ENCODE measurements at regions not wholly inside any gene's neighbourhood (a gene's known extent, or its start where the extent isn't known, plus 50 kb on each side); places are given as distances from the start of the nearest gene placed in this dataset.
A peak's percentile ranks its signal among the peaks of the same experiment; 100 is the strongest.

DNA sequence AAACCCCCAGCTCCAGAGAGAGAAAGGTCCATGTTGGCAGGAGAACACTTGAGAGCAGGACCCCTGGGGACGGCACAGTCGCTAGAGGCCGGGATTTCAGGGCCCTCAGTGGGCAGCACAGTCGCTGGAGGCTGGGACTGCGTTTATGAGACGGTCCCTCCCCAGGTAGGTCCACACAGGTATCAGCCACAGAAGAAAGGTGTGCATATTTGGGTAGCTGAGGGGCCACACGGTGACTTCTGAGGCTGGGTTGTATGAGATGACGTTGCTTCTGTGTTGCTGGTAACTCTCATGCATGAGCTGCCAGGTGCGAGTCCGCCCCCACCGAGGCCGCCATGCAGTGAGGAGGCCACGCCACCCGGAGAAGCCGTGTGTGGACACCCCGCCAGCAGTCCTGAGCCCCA, 56.9 kb upstream of the PPP2R2D start:
- Histone ChIP-seq H3K36me3 (ENCODE audit: control insufficient read depth in 2 of 3, insufficient read depth in 3 of 3, low read length in 3 of 3) (no peaks in the 10 kb centered on the region), H3K9me3 (ENCODE audit: control insufficient read depth in 2 of 3, low read length in 3 of 3) (no peaks in the 10 kb centered on the region), H3K27me3 (ENCODE audit: control insufficient read depth in 2 of 2, insufficient read depth in 2 of 2, low read length in 2 of 2) (no peaks in the 10 kb centered on the region), H3K27ac (ENCODE audit: low read depth, low read length) (no peak overlapping the region), H3K4me3 (ENCODE audit: low read length) (no peak overlapping the region), H3K4me1 (ENCODE audit: control insufficient read depth in 2 of 2, insufficient read depth in 2 of 2, low read length in 2 of 2) (no peaks in the 10 kb centered on the region)
- Mint-ChIP-seq H3K4me1 (no peaks in the 10 kb centered on the region), H3K4me3 (no peak overlapping the region), H3K27ac (no peak overlapping the region), H3K9me3 (no peaks in the 10 kb centered on the region), H3K27me3 (peaks cover 0 to 3% (median 0%) of the 10 kb centered on the region in 5 donors), H3K36me3 (no peaks in the 10 kb centered on the region)
- CTCF ChIA-PET: no interaction called here
- intact Hi-C loops (cut with micrococcal nuclease): no loop called here
- ATAC-seq (no peak), DNase-seq (no peak)
- POLR2A ChIA-PET: no interaction called here

DNA sequence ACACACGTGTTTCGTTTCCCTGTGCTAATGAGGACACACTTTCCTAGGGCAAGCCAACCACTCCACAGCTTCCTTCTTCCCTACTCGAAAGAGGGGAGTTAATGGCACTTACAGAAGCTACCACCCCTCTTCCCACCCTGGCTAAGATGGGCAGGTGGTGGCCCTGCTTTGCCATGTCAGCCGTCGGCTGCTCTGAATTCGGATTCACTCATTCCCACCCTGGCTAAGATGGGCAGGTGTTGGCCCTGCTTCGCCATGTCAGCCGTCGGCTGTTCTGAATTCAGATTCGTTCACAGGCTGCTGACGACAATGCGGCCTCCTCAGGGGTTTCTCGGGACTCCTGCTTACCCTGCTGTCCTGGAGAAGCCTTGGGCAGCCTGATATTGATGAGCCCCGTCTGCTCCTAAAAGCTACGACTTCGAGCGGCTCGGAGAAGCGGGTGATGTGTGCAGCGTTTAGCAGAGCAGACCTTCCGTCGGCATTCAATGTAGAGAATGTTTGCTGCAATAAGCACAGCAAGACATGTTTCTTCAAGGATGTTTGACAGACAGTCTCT, 56.2 kb upstream of the PPP2R2D start:
- DNase-seq: peak in 1 of 9 donors; percentile 14
- H3K4me3 Mint-ChIP-seq: no peak overlapping the region

DNA sequence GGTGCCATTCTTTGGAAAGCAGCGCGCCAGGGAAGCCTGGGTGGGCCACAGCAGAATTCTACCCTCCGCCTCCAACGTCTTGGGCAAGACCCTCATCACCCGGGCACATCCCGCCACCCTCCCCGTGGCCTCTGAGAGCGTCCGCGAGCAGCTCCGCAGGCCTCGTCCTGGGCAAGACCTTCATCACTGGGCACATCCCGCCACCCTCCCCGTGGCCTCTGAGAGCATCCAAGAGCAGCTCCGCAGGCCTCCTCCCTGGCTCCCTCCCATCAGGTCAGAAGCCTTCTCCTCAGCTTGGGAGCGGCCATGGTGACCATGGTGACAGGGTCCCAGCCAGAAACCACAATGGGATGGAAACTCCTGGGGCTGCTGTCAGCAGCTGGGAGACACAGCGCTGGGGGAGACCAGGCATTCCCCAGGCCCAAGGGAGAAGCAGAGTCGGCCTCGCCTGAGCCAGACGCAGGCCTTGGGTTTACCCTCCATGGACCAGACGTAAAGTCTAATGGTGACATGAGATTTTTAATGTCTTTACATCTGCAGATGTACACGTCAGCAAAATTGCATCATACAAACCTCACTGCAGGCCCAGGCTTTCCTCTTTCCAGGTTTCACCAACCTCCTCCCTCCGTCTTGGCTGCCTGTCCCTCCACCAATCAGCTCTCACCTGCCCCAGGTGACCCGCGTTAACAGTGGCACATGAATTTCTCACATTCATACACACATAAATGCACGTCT, 55.1 kb upstream of the PPP2R2D start:
- peak in 1 of 9 donors; percentile 14 for DNase-seq
- CTCF ChIA-PET: no interaction called here

More for the DNA sequence above, 56.2 kb upstream of the PPP2R2D start:
- H3K36me3 Mint-ChIP-seq: no peaks in the 10 kb centered on the region
- ChIA-PET CTCF (no interaction called here), POLR2A (no interaction called here)
- intact Hi-C loops (cut with micrococcal nuclease): no loop called here
- Histone ChIP-seq H3K4me1 (ENCODE audit: control insufficient read depth in 2 of 2, insufficient read depth in 2 of 2, low read length in 2 of 2) (no peaks in the 10 kb centered on the region), H3K9me3 (ENCODE audit: control insufficient read depth in 2 of 3, low read length in 3 of 3) (no peaks in the 10 kb centered on the region), H3K27ac (ENCODE audit: low read depth, low read length) (no peak overlapping the region), H3K36me3 (ENCODE audit: control insufficient read depth in 2 of 3, insufficient read depth in 3 of 3, low read length in 3 of 3) (no peaks in the 10 kb centered on the region), H3K27me3 (ENCODE audit: control insufficient read depth in 2 of 2, insufficient read depth in 2 of 2, low read length in 2 of 2) (no peaks in the 10 kb centered on the region), H3K4me3 (ENCODE audit: low read length) (no peak overlapping the region)
- no peak for ATAC-seq
- no peaks in the 10 kb centered on the region for H3K4me1 Mint-ChIP-seq
- H3K27ac Mint-ChIP-seq: no peak overlapping the region
- H3K27me3 Mint-ChIP-seq: peaks cover 0 to 3% (median 0%) of the 10 kb centered on the region in 5 donors
- H3K9me3 Mint-ChIP-seq: no peaks in the 10 kb centered on the region

DNA sequence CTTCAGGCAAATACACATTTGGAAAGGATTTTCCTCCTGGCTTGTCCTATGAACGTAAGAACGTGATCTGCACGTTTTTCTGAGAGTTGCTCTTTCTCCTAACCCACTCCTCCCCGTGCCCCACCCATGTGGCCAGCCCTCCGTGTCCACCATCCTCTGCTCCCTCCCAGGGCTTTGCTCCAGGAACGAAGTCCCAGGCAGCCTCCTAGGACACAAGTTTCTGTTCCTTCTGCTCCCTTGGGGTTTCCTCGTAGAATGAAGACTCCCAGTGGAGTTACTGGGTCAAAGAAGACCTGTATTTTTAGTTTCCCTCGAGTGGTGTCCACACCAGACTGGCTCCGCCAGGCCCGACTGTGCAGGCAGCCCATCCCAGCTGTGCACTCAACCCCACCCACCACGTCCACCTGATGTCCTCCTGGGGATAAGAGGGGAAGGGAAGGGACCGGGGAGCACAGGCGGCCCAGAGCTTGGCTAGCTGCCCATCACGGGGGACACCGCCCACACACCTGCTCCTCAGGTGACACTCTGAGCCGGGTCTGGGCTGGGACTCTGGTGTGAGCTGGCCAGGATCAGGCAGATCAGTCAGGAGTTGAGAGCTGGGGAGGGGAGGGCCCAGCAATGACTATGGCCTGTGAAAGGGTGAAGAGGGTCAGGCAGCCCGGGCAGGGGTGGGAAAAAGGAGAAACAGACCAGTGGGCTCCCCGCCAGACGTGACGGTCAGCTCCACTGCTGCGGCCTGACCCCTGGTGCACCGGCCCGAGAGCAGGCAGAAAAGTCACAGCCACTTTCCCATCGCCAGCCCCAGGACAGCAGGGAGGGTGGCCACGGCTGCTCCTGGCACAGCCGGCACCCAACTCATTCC, 54.3 kb upstream of the PPP2R2D start:
- Histone ChIP-seq H3K4me3 (ENCODE audit: low read length) (no peak overlapping the region), H3K27ac (ENCODE audit: low read depth, low read length) (no peak overlapping the region), H3K9me3 (ENCODE audit: control insufficient read depth in 2 of 3, low read length in 3 of 3) (no peaks in the 10 kb centered on the region), H3K27me3 (ENCODE audit: control insufficient read depth in 2 of 2, insufficient read depth in 2 of 2, low read length in 2 of 2) (no peaks in the 10 kb centered on the region), H3K36me3 (ENCODE audit: control insufficient read depth in 2 of 3, insufficient read depth in 3 of 3, low read length in 3 of 3) (no peaks in the 10 kb centered on the region), H3K4me1 (ENCODE audit: control insufficient read depth in 2 of 2, insufficient read depth in 2 of 2, low read length in 2 of 2) (no peaks in the 10 kb centered on the region)
- H3K4me1 Mint-ChIP-seq: no peaks in the 10 kb centered on the region
- DNase-seq (no peak), ATAC-seq (no peak)
- POLR2A ChIA-PET: no interaction called here
- CTCF ChIA-PET: no interaction called here
- intact Hi-C loops (cut with micrococcal nuclease): no loop called here
- H3K27me3 Mint-ChIP-seq: peaks cover 0 to 3% (median 0%) of the 10 kb centered on the region in 5 donors
- no peak overlapping the region for H3K27ac Mint-ChIP-seq
- H3K4me3 Mint-ChIP-seq: no peak overlapping the region
- peaks cover 0 to 5% (median 0%) of the 10 kb centered on the region in 11 donors for H3K9me3 Mint-ChIP-seq
- H3K36me3 Mint-ChIP-seq: no peaks in the 10 kb centered on the region

More for the DNA sequence above, 55.1 kb upstream of the PPP2R2D start:
- Mint-ChIP-seq H3K27me3 (peaks cover 0 to 3% (median 0%) of the 10 kb centered on the region in 5 donors), H3K27ac (no peak overlapping the region), H3K4me3 (no peak overlapping the region), H3K36me3 (no peaks in the 10 kb centered on the region), H3K9me3 (peaks cover 0 to under 1% (median 0%) of the 10 kb centered on the region in 11 donors), H3K4me1 (no peaks in the 10 kb centered on the region)
- Histone ChIP-seq H3K4me1 (ENCODE audit: control insufficient read depth in 2 of 2, insufficient read depth in 2 of 2, low read length in 2 of 2) (no peaks in the 10 kb centered on the region), H3K36me3 (ENCODE audit: control insufficient read depth in 2 of 3, insufficient read depth in 3 of 3, low read length in 3 of 3) (no peaks in the 10 kb centered on the region), H3K27ac (ENCODE audit: low read depth, low read length) (no peak overlapping the region), H3K27me3 (ENCODE audit: control insufficient read depth in 2 of 2, insufficient read depth in 2 of 2, low read length in 2 of 2) (no peaks in the 10 kb centered on the region), H3K9me3 (ENCODE audit: control insufficient read depth in 2 of 3, low read length in 3 of 3) (no peaks in the 10 kb centered on the region), H3K4me3 (ENCODE audit: low read length) (no peak overlapping the region)
- ATAC-seq: no peak
- POLR2A ChIA-PET: no interaction called here
- intact Hi-C loops (cut with micrococcal nuclease): no loop called here

DNA sequence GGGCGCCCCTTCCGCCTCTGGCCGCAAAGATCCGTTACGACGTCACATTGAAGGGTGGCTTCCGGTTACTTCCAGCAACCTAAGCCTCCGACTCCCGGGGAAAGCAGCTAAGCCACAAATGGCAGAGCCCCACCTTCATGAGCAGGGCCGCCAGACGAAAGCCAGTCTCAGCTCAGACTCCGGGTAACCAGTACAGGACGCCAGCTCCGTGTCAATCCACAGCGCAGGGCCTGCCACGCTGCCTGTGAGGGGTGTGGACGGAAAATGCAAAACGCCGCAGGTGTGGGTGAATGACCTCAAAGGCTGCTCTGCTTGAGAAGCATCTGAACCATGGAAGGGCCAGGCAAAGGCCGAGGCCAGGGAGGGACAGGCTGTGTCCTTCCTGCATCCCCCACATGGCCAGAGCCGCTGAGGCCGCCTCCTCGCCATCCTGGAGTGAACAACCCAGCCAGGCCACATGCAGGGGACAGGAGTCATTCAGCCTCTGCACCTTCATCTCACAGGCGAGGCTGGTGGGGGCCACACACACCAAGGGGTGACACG, 53.5 kb upstream of the PPP2R2D start:
- Mint-ChIP-seq H3K27me3 (peaks cover 0 to 6% (median 0%) of the 10 kb centered on the region in 5 donors), H3K4me1 (no peaks in the 10 kb centered on the region), H3K27ac (no peak overlapping the region), H3K36me3 (no peaks in the 10 kb centered on the region), H3K4me3 (no peak overlapping the region), H3K9me3 (peaks cover 0 to 5% (median 0%) of the 10 kb centered on the region in 11 donors)
- ChIA-PET POLR2A (no interaction called here), CTCF (no interaction called here)
- no peak overlapping the region for H3K4me3 ChIP-seq (ENCODE audit: low read length)
- H3K4me1 ChIP-seq (ENCODE audit: control insufficient read depth in 2 of 2, insufficient read depth in 2 of 2, low read length in 2 of 2): no peaks in the 10 kb centered on the region
- intact Hi-C loops (cut with micrococcal nuclease): no loop called here
- no peaks in the 10 kb centered on the region for H3K9me3 ChIP-seq (ENCODE audit: control insufficient read depth in 2 of 3, low read length in 3 of 3)
- H3K27me3 ChIP-seq (ENCODE audit: control insufficient read depth in 2 of 2, insufficient read depth in 2 of 2, low read length in 2 of 2): no peaks in the 10 kb centered on the region
- no peak for DNase-seq
- no peaks in the 10 kb centered on the region for H3K36me3 ChIP-seq (ENCODE audit: control insufficient read depth in 2 of 3, insufficient read depth in 3 of 3, low read length in 3 of 3)
- no peak overlapping the region for H3K27ac ChIP-seq (ENCODE audit: low read depth, low read length)
- ATAC-seq: no peak

DNA sequence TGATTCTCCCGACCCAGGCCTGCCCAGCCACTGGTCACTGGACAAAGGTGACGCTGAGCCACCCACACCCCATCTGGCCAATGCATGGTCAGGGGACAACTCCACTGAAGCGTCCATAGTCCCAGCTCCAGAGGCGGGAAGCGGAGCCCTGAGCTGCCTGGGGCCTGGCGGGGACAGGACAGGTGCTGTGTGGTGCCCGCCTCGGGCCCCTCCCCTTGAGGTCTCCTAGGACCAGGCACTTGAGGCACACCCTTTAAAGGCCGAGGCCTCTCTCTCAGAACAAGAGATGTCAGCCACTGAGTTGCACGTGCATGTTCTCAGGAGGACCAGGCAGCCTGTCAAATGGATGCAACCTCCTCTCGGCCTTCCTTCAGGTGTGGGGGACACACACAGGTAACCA, 52.5 kb upstream of the PPP2R2D start:
- ChIA-PET POLR2A (no interaction called here), CTCF (no interaction called here)
- no peak overlapping the region for H3K4me3 ChIP-seq (ENCODE audit: low read length)
- H3K36me3 ChIP-seq (ENCODE audit: control insufficient read depth in 2 of 3, insufficient read depth in 3 of 3, low read length in 3 of 3): no peaks in the 10 kb centered on the region
- Mint-ChIP-seq H3K27ac (no peak overlapping the region), H3K9me3 (peaks cover 0 to 5% (median 0%) of the 10 kb centered on the region in 11 donors), H3K36me3 (no peaks in the 10 kb centered on the region), H3K27me3 (peaks cover 0 to 7% (median 0%) of the 10 kb centered on the region in 5 donors), H3K4me3 (no peak overlapping the region), H3K4me1 (no peaks in the 10 kb centered on the region)
- no peak overlapping the region for H3K27ac ChIP-seq (ENCODE audit: low read depth, low read length)
- no peaks in the 10 kb centered on the region for H3K27me3 ChIP-seq (ENCODE audit: control insufficient read depth in 2 of 2, insufficient read depth in 2 of 2, low read length in 2 of 2)
- intact Hi-C loops (cut with micrococcal nuclease): no loop called here
- DNase-seq (no peak), ATAC-seq (no peak)
- H3K4me1 ChIP-seq (ENCODE audit: control insufficient read depth in 2 of 2, insufficient read depth in 2 of 2, low read length in 2 of 2): no peaks in the 10 kb centered on the region
- no peaks in the 10 kb centered on the region for H3K9me3 ChIP-seq (ENCODE audit: control insufficient read depth in 2 of 3, low read length in 3 of 3)
